HEK293T (cell line): ENCODE measurements at regions not wholly inside any gene's neighbourhood (a gene's known extent, or its start where the extent isn't known, plus 50 kb on each side); places are given as distances from the start of the nearest gene placed in this dataset.
A peak's percentile ranks its signal among the peaks of the same experiment; 100 is the strongest.
"Not testable (repeated sequence)": the region's sequence is repeated elsewhere in the genome, so short reads cannot be mapped to it uniquely, and the experiment has no call there.

Experiments used
- CTCF ChIA-PET: fragments of 350-600 bp; formaldehyde crosslinking; extraction: SDS; loops from one replicate; lab custom pipeline; 2021; ENCODE audit warnings: antibody characterized with exemption, inconsistent platforms; lab: Yijun Ruan, JAX
- POLR2A ChIA-PET: fragments of 350-600 bp; formaldehyde crosslinking; extraction: SDS; loops from one replicate; lab custom pipeline; 2020; ENCODE audit warnings: antibody characterized with exemption, inconsistent platforms; lab: Yijun Ruan, JAX
- DNase-seq: peaks from one replicate; pipeline ENCODE4 v3.0.0; 2012; ENCODE audit warnings: mixed read lengths; ENCODE audit errors: extremely low spot score
- ARNT ChIP-seq: fragments of 450-650 bp; IDR thresholded peaks from 2 replicates; pipeline ENCODE4 v1.6.1; 2017; ENCODE audit warnings: mild to moderate bottlenecking
- BHLHE40 ChIP-seq: fragments of 450-650 bp; IDR thresholded peaks from 2 replicates; pipeline ENCODE4 v1.6.1; 2016; ENCODE audit warnings: mild to moderate bottlenecking, moderate library complexity, borderline replicate concordance
- CTBP1 ChIP-seq: fragments of 450-650 bp; IDR thresholded peaks from 2 replicates; pipeline ENCODE4 v1.6.1; 2016; ENCODE audit warnings: borderline replicate concordance
- ELF4 ChIP-seq: fragments of 450-650 bp; IDR thresholded peaks from 2 replicates; pipeline ENCODE4 v1.6.1; 2017; ENCODE audit warnings: antibody characterized with exemption
- FOXA1 ChIP-seq: fragments of 450-650 bp; IDR thresholded peaks from 2 replicates; pipeline ENCODE4 v1.6.1; 2016; ENCODE audit warnings: mild to moderate bottlenecking
- FOXK2 ChIP-seq: fragments of 450-650 bp; IDR thresholded peaks from 2 replicates; pipeline ENCODE4 v1.6.1; 2016; ENCODE audit warnings: mild to moderate bottlenecking
- FOXM1 ChIP-seq: fragments of 450-650 bp; IDR thresholded peaks from 2 replicates; pipeline ENCODE4 v1.6.1; 2017; ENCODE audit warnings: mild to moderate bottlenecking, borderline replicate concordance
- HDGF ChIP-seq: fragments of 450-650 bp; IDR thresholded peaks from 2 replicates; pipeline ENCODE4 v1.6.1; 2017; ENCODE audit warnings: antibody characterized with exemption, borderline replicate concordance
- L3MBTL2 ChIP-seq: fragments of 450-650 bp; conservative IDR thresholded peaks from 2 replicates; pipeline ENCODE4 v1.6.1; 2016; ENCODE audit warnings: mild to moderate bottlenecking
- LEF1 ChIP-seq: fragments of 450-650 bp; IDR thresholded peaks from 2 replicates; pipeline ENCODE4 v1.6.1; 2017; ENCODE audit warnings: mild to moderate bottlenecking, borderline replicate concordance
- NFRKB ChIP-seq: fragments of 450-650 bp; IDR thresholded peaks from 2 replicates; pipeline ENCODE4 v1.6.1; 2016; ENCODE audit warnings: mild to moderate bottlenecking, moderate library complexity
- SP1 ChIP-seq: fragments of 450-650 bp; IDR thresholded peaks from 2 replicates; pipeline ENCODE4 v1.6.1; 2017
- SUZ12 ChIP-seq: fragments of 450-650 bp; IDR thresholded peaks from 2 replicates; pipeline ENCODE4 v1.6.1; 2016; ENCODE audit warnings: mild to moderate bottlenecking
- TARDBP ChIP-seq: fragments of 450-650 bp; IDR thresholded peaks from 2 replicates; pipeline ENCODE4 v1.6.1; 2016
- ZNF384 ChIP-seq: fragments of 450-650 bp; IDR thresholded peaks from 2 replicates; pipeline ENCODE4 v1.6.1; 2016
- TF ChIP-seq, protein P1 (sequence below): fragments of 450-650 bp; IDR thresholded peaks from 2 replicates; pipeline ENCODE4 v1.6.1; 2016

DNA sequence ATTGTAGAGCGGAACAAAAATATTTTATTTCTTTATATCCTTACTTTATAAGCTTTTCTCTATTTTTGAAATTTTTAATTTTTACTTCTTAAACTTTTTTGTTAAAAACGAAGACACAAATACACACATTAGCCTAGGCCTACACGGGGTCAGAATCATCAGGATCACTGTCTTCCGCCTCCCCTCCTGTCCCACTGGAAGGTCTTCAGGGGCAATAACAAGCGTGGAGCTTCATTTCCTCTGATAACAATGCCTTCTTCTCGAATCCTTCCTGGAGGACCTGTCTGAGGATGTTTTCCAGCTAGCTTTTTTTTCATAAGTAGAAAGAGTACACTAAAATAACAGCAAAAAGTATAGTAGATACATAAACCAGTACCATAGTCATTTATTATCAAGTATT lies 77.7 kb upstream of the DGKG start:
- CTCF ChIA-PET = no interaction called here

DNA sequence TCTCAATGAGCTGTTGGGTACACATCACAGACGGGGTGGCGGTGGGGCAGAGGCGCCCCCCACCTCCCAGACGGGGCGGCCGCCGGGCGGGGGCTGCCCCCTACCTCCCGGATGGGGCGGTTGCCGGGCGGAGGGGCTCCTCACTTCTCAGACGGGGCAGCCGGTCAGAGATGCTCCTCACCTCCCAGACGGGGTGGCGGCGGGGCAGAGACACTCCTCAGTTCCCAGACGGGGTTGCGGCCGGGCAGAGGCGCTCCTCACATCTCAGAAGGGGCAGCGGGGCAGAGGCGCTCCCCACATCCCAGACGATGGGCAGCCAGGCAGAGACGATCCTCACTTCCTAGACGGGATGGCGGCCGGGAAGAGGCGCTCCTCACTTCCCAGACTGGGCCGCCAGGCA lies 73.3 kb upstream of the DGKG start:
- CTCF ChIA-PET, POLR2A ChIA-PET, DNase-seq: not testable (repeated sequence)

More for the DNA sequence above, 77.7 kb upstream of the DGKG start:
- POLR2A ChIA-PET = no interaction called here
- TF ChIP-seq LEF1 (no peak), HDGF (no peak), NFRKB (no peak)
- DNase-seq = no peak

DNA sequence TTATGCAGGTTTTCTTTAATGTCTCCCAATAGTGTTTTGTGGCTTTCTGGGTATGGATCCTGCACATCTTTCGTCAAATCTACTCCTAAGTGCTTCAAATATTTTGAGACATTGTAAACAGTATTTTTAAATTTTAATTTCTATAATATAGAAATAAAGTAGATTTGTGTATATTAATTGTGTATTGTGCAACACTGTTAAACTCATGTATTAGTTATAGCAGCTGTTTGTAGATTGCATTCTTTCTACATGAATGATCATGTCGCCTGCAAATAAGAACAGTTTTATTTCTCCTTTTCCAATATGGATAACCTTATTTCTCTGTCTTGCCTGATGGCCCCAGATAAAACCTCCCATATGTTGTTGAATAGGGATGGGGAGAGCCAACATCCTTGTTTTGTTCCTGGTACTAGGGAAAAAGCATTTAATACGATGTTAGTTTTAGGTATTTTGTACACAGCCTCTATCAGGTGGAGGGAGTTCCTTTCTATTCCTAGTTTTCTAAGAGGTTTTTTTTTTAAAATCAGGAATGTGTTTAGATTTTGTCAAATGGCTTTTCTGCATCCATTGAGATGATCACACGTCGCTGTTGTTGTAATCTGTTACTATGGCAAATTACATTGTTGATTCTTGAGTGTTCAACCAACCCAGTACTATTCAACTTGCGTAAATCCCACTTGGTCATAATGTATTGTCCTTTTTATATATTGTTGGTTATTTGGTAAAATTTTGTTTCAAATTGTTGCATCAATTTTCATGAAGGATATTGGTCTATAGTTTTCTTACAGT lies 71.1 kb upstream of the DGKG start:
- DNase-seq = no peak
- CTCF ChIA-PET = no interaction called here
- POLR2A ChIA-PET = no interaction called here
- no peak for TF ChIP-seq CTBP1

DNA sequence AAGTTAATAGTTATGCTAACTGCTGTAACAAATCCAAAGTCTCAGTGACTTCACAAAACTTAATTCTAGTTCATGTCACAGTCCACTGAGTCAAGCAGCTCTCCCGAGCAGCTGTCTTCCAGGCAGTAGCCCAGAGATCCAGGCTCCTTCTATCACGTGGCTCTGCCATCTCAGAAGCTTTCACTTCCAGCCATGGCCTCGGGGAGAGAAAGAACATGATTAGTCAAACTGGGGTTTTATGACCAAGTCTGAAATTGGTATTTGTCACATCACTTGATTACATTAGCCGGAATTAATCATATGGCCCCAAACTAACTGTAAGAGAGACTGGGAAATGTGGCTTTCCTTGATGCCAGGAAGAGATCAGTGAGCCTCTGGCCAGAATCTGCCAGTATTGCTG lies 70.2 kb upstream of the DGKG start:
- no peak for DNase-seq
- no peak for TF ChIP-seq SUZ12
- no peak for TF ChIP-seq ZNF384
- no peak for TF ChIP-seq TARDBP
- no peak for TF ChIP-seq FOXM1
- TF ChIP-seq FOXK2 = no peak
- no peak for TF ChIP-seq CTBP1
- no peak for TF ChIP-seq SP1
- no peak for TF ChIP-seq NFRKB
- no peak for TF ChIP-seq BHLHE40
- TF ChIP-seq ELF4 = no peak
- ChIA-PET POLR2A (no interaction called here), CTCF (no interaction called here)

DNA sequence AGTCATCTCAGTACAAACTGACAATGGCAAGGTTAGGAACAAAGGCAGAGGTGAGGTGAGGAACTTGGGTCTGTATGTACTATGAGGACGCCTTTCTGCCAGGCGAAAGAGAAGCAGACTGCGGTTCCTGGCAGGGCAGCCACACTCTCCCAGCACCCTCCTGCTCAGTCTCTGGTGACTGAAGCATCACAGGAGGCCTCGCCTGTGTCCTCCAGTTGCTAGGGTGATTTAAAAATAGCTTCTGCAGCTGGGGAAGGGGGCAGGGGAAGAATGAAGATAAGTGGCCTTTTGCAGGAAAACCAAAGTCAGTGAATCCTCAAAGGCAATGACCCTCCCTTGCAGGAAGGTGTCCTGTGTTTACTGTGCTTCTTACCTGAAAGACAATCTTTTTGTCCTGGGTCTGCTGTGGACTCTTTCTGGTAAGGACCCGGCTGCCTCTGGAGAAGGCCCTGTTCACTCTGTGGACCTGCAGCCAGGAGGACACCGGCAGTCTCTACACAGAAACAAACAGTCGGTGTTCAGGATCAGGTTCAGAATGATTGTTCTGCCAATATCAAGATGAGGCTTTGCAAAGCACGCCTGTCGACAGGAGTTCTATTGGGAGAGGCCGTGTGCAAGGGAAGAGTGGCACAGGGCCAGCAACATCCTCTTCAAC lies 65.7 kb upstream of the DGKG start:
- ChIA-PET POLR2A (no interaction called here), CTCF (no interaction called here)
- DNase-seq = no peak
- no peak for TF ChIP-seq ZNF384
- no peak for TF ChIP-seq FOXA1
- TF ChIP-seq L3MBTL2 = no peak
- no peak for TF ChIP-seq TARDBP
- TF ChIP-seq SUZ12 = no peak
- TF ChIP-seq LEF1 = no peak
- no peak for TF ChIP-seq FOXK2
- TF ChIP-seq BHLHE40 = no peak
- no peak for TF ChIP-seq FOXM1
- TF ChIP-seq, protein P1, sequence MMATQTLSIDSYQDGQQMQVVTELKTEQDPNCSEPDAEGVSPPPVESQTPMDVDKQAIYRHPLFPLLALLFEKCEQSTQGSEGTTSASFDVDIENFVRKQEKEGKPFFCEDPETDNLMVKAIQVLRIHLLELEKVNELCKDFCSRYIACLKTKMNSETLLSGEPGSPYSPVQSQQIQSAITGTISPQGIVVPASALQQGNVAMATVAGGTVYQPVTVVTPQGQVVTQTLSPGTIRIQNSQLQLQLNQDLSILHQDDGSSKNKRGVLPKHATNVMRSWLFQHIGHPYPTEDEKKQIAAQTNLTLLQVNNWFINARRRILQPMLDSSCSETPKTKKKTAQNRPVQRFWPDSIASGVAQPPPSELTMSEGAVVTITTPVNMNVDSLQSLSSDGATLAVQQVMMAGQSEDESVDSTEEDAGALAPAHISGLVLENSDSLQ = no peak
- no peak for TF ChIP-seq CTBP1
- no peak for TF ChIP-seq SP1
- TF ChIP-seq ARNT = no peak
- TF ChIP-seq HDGF = no peak
- no peak for TF ChIP-seq ELF4
- TF ChIP-seq NFRKB = no peak

DNA sequence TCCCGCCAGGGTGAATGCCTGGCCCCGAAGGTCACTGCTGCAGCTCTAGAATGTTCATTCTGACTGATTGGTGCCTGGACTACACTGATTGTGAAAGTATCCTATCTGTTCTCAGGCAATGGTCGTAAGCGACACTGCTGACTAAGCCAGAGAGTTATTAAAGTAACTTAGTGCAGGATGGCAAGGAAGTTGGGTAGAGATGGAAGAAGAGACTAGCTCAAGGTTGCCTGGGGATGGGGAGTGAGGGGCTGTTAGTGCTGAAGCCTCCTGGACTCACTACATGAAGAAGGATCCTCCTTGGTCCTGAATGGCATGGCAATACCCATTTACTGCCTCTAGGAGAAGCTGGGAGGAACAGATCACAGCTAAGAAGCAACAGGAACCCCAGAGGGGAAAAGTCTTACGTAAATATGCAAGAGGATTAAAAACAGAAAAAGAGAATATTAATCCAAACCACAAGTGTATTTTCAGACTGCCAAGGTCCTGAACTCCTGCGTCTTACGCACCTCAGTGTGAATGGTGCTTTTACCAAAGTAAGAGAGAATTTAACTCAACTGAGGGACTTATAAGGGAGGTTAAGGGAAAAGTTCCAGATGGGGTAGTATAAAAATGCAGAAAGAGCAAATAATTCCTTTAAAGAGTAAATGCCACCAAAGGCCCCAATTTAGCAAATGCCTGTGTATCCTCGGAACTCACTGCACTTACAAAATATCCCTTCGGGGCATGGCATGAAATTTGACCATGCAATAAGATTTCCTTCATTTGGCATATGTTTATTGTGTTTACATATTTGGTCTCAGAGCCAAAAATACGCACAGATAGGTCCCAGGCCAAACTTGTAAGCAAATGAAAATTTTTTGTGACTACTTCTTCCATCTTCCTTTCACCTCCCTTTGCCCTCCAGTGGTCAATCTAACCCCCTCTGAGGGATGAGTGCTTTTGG lies 64.0 kb upstream of the DGKG start:
- CTCF ChIA-PET = no interaction called here
- TF ChIP-seq CTBP1 = no peak
- TF ChIP-seq SP1 = no peak
- no peak for TF ChIP-seq LEF1
- TF ChIP-seq, protein P1 = no peak
- no peak for TF ChIP-seq HDGF
- TF ChIP-seq FOXM1 = no peak
- no peak for TF ChIP-seq BHLHE40
- no peak for TF ChIP-seq ELF4
- TF ChIP-seq ZNF384 = no peak
- POLR2A ChIA-PET = no interaction called here
- DNase-seq = peak; percentile 18

DNA sequence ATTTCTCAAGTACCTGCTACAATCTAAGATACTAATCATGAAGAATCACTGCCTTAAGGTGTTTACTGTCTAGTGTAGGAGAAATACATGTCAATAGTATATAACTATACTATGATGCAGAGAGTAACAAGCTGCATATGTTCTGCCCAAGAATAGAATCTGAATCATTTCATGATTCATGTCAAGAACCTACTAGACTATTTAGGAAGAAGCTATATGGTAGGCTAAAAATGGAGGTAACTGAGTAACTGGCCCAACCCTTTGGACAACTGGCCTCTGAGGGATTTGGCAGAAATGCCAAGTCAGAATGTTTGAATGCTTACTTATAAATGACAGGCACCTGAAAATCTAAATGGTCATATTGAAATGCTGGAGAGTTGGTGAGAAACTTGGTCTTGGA lies 59.9 kb upstream of the DGKG start:
- TF ChIP-seq BHLHE40 (no peak), CTBP1 (no peak), ARNT (no peak), L3MBTL2 (no peak), FOXK2 (no peak), FOXA1 (no peak), ZNF384 (no peak), ELF4 (no peak)
- TF ChIP-seq, protein P1 = no peak
- CTCF ChIA-PET = no interaction called here
- POLR2A ChIA-PET = no interaction called here
- DNase-seq = no peak
